Embryonic facial prominence (tissue), 1 donor: ENCODE measurements at regions not wholly inside any gene's neighbourhood (a gene's known extent, or its start where the extent isn't known, plus 50 kb on each side); places are given as distances from the start of the nearest gene placed in this dataset.
"Not testable (repeated sequence)": the region's sequence is repeated elsewhere in the genome, so short reads cannot be mapped to it uniquely, and the experiment has no call there.

ENCODE experiments used
- DNase-seq: peaks from one replicate; pipeline ENCODE4 v3.0.0-alpha.2; 2016; ENCODE audit errors: extremely low spot score

- DNase-seq: not testable (repeated sequence)
Observed at GRCh38 chr6:145158636-145159035, 576.7 kb downstream of the EPM2A start.

DNA sequence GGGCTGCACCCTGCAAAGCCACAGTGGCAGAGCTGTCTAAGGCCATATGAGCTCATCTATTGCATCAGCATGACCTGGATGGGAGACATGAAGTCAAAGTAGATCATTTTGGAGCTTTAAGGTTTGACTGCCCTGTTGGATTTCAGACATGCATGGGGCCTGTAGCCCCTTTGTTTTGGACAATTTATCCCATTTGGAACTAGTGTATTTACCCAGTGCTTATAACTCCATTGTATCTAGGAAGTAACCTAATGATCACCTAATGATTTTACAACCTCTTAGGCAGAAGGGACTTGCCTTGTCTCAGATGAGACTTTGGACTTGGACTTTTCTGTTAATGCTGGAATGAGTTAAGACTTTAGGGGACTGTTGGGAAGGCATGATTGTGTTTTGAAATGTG, 575.4 kb downstream of the EPM2A start:
- no peak for DNase-seq

- DNase-seq: no peak
Observed at GRCh38 chr6:145161501-145161900, 573.8 kb downstream of the EPM2A start.

- no peak for DNase-seq
Observed at GRCh38 chr6:145169726-145170224, 565.5 kb downstream of the EPM2A start.

DNA sequence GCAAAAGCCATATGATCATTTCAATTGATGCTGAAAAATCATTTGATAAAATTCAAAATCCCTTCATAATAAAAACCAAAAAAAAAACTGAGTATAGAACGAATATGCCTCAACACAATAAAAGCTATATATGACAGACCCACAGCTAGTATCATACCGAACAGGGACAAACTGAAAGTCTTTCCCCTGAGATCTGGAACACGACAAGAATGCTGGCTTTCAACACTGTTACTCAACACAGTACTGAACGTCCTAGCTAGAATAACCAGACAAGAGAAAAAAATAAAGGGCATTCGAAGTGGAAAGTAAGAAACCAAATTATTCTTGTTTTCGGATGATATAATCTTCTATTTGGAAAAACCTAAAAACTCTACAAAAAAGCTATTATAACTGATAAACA, 559.9 kb downstream of the EPM2A start:
- DNase-seq: no peak

DNA sequence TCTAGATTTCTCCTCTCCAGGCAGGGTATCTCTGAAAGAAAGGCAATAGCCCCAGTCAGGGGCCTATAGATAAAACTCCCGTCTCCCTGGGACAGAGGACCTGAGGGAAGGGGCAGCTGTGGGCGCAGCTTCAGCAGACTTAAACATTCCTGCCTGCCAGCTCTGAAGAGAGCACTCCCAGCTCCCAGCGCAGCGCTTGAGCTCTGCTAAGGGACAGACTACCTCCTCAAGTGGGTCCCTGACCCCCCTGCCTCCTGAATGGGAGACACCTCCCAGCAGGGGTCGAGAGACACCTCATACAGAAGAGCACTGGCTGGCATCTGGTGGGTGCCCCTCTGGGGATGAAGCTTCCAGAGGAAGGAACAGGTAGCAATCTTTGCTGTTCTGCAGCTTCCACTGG, 556.9 kb downstream of the EPM2A start:
- no peak for DNase-seq

- no peak for DNase-seq
Observed at GRCh38 chr6:145187491-145188206, 547.7 kb downstream of the EPM2A start.

DNA sequence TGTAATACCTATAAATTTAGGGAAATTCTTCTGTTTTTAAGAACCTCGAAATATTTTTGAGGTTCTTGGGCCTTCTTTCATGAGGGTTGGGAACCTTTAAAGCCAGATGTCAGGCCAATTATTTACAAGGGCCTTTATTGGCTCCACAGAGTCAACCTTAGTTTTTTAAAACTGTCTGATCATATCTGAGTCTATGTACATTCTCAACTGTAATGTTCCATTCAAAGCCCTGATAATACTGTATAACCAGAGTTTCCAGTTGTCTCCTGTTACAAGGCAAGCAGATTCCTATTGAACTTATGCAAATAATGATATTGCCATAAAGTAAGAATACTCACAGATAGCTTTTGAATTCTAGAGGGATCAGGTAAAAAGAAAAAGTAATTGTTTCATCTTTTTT, 545.5 kb downstream of the EPM2A start:
- DNase-seq: no peak

GRCh38 chr6:145194389-145194788, 540.9 kb downstream of the EPM2A start:
- no peak for DNase-seq

GRCh38 chr6:145199961-145200360, 535.4 kb downstream of the EPM2A start:
- no peak for DNase-seq

DNA sequence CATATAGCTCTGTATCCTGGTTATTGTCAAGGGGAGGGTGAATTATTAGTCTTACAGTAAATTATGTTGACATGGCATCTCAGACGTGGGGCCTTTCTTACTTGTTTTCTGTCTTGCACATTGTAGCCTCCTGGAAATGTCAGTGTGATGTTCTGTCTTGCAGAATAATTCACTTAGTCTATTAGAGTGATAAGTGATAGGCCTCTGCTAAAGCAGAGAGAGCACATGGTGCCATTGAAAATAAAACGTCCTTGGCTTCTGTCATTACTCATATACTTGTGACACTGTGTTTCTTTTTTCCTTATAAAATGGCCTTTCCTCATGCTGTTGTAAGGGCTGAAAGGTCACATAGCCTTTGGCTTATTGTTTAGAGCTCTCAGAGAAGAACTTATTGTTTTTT, 531.0 kb downstream of the EPM2A start:
- DNase-seq: no peak

- no peak for DNase-seq
Observed at GRCh38 chr6:145206247-145206907, 528.9 kb downstream of the EPM2A start.

DNA sequence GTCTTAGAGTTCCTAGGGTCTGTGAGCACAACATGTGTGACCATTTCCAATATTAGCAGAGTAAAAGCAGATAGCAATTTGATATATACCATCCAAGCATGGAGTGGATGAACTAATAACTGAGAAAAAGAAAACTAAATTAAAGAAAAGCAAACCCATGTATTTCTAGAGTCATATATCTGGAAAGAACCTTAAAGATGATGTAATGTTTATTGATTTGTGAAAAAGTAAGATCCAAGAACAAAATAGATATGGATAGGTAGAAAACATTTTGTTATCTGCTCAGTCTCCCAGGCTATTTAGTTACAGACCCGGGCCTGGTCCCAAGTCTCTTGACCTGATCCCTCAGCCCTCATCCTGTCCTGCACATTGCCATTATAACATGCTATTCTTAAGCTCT, 526.8 kb downstream of the EPM2A start:
- DNase-seq: no peak

- no peak for DNase-seq
Observed at GRCh38 chr6:145209272-145209671, 526.0 kb downstream of the EPM2A start.

- no peak for DNase-seq
Observed at GRCh38 chr6:145212813-145213212, 522.5 kb downstream of the EPM2A start.

- no peak for DNase-seq
Observed at GRCh38 chr6:145213614-145214013, 521.7 kb downstream of the EPM2A start.

- no peak for DNase-seq
Observed at GRCh38 chr6:145214570-145214969, 520.8 kb downstream of the EPM2A start.

GRCh38 chr6:145224450-145224849, 510.9 kb downstream of the EPM2A start:
- DNase-seq: no peak

DNA sequence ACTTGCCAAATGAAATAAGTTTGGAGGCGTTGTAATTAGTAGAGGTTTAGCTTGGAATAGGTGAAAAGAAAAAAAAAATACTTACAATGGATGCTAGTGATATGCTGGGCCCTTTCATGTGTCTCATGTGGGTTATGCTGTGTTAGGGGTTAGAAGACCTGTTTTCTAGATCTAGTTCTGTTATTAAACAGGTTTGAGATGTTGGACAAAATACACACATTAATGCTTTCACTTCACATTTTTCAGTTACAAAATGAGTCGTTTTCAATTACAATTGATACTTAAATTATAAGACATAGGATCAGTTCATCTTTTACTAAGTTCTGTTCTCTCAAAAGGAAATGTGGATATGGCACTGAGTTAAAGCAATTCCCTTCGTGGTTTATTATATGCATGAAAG, 509.8 kb downstream of the EPM2A start:
- no peak for DNase-seq

GRCh38 chr6:145227593-145227992, 507.7 kb downstream of the EPM2A start:
- DNase-seq: no peak

DNA sequence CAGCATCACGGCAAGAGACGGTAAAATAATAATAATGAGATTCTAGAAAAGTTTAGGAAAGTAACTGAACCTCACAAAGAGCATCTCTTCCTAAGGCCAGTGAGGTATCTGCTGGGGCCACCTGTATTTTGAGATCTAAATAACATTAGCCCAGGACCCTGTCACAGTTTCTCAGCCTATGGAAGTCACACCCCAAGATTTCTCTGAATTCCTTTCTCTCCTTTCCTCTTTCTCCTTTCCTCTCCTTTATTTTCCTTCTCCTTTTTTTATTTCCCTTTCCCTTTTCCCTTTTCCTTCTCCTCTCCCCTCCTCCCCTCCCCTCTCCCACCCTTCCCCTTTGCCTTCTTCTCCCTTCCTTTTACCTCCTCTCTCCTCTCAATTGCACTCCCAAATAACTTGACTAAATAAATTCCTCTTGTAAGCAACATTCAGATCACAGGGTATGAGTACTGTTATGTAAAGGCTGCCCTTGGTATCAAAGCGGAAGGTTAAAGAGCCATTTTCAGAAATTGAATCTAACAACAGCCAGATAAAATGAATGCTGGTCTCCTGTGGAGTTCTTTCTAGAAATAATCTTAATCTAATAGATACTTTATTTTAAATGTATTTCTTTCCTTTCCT, 506.2 kb downstream of the EPM2A start:
- DNase-seq: no peak

GRCh38 chr6:145233955-145234354, 501.4 kb downstream of the EPM2A start:
- DNase-seq: no peak

GRCh38 chr6:145235207-145235606, 500.1 kb downstream of the EPM2A start:
- no peak for DNase-seq
